ENCODE measurements at regions not wholly inside any gene's neighbourhood (a gene's known extent, or its start where the extent isn't known, plus 50 kb on each side); places are given as distances from the start of the nearest gene placed in this dataset.

- no peaks in the 10 kb centered on the region for H3K36me3 ChIP-seq (ENCODE audit: control insufficient read depth, insufficient read depth, low read length)
- ChIA-PET POLR2A (no interaction called here), CTCF (no interaction called here)
- intact Hi-C loops (cut with micrococcal nuclease; ENCODE audit: unreplicated experiment): no loop called here
- no peak overlapping the region for H3K4me3 ChIP-seq (ENCODE audit: low read depth in 2 of 2, low read length in 2 of 2)
- no peaks in the 10 kb centered on the region for H3K9me3 ChIP-seq (ENCODE audit: control insufficient read depth, insufficient read depth, low read depth, low read length)
- no peak overlapping the region for H3K27ac ChIP-seq (ENCODE audit: low read length)
- TF ChIP-seq REST (IDR thresholded peaks at IDR 0.05; ENCODE audit: insufficient read depth in 1 of 2, low read depth in 2 of 2, low read length in 1 of 2): no peak
- ATAC-seq (no peak), DNase-seq (ENCODE audit: low read depth, low spot score) (no peak)
- in situ Hi-C loops (cut with HindIII; ENCODE audit: low pct_unique_long_range_greater_than_20kb, low sequenced_read_pairs): no loop called here
- H3K27me3 ChIP-seq (ENCODE audit: control insufficient read depth, insufficient read depth, low read length): no peaks in the 10 kb centered on the region
- no peaks in the 10 kb centered on the region for H3K4me1 ChIP-seq (ENCODE audit: control insufficient read depth, insufficient read depth, low read length)
- BruUV-seq (replicated peaks): no TSS peak
Measured at GRCh38 chr20:20856956-20857355, 144.5 kb upstream of the RALGAPA2 start.

- ChIA-PET CTCF (no interaction called here), POLR2A (no interaction called here)
- no peak overlapping the region for H3K4me3 ChIP-seq (ENCODE audit: low read depth in 2 of 2, low read length in 2 of 2)
- H3K9me3 ChIP-seq (ENCODE audit: control insufficient read depth, insufficient read depth, low read depth, low read length): no peaks in the 10 kb centered on the region
- no TSS peak for BruUV-seq (replicated peaks)
- in situ Hi-C loops (cut with HindIII; ENCODE audit: low pct_unique_long_range_greater_than_20kb, low sequenced_read_pairs) (no loop called here), intact Hi-C loops (cut with micrococcal nuclease; ENCODE audit: unreplicated experiment) (no loop called here)
- ATAC-seq (no peak), DNase-seq (ENCODE audit: low read depth, low spot score) (no peak)
- H3K36me3 ChIP-seq (ENCODE audit: control insufficient read depth, insufficient read depth, low read length): no peaks in the 10 kb centered on the region
- H3K27me3 ChIP-seq (ENCODE audit: control insufficient read depth, insufficient read depth, low read length): no peaks in the 10 kb centered on the region
- H3K4me1 ChIP-seq (ENCODE audit: control insufficient read depth, insufficient read depth, low read length): no peaks in the 10 kb centered on the region
- no peak overlapping the region for H3K27ac ChIP-seq (ENCODE audit: low read length)
- no peak for TF ChIP-seq SIN3A (IDR thresholded peaks at IDR 0.05; ENCODE audit: borderline replicate concordance, insufficient read depth, low read depth, low read length)
- TF ChIP-seq REST (IDR thresholded peaks at IDR 0.05; ENCODE audit: insufficient read depth in 1 of 2, low read depth in 2 of 2, low read length in 1 of 2): no peak
- TF ChIP-seq CTCF (IDR thresholded peaks at IDR 0.05): no peak
- TF ChIP-seq TCF7L2 (IDR thresholded peaks at IDR 0.05; ENCODE audit: low read depth, low read length): no peak
- no peak for TF ChIP-seq POLR2AphosphoS5 (IDR thresholded peaks at IDR 0.05; ENCODE audit: low read depth, low read length)
Measured at GRCh38 chr20:20856306-20856705, 143.9 kb upstream of the RALGAPA2 start.
